GM19455 (cell line): ENCODE measurements at regions not wholly inside any gene's neighbourhood (a gene's known extent, or its start where the extent isn't known, plus 50 kb on each side); places are given as distances from the start of the nearest gene placed in this dataset.
A peak's percentile ranks its signal among the peaks of the same experiment; 100 is the strongest.
"Not testable (repeated sequence)": the region's sequence is repeated elsewhere in the genome, so short reads cannot be mapped to it uniquely, and the experiment has no call there.

Experiments
- ATAC-seq: cut with Tn5 transposase; IDR thresholded peaks from one replicate; pipeline ENCODE4 v1.9.1; 2021; ENCODE audit not compliant: unreplicated experiment

DNA sequence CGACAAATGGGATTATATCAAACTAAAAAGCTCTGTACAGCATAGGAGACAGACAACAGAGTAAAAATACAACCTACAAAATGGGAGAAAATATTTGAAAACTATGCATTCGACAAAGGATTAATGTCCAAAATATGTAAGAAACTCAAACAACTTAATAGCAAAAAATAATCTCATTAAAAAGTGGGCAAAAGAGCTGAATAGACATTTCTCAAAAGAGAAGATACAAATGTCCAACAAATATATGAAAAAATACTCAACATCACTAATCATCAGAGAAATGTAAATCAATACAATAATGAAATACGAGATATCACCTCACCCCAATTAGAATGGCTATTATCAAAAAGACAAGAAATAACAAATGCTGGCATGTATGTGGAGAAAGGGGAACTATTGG lies 272.9 kb downstream of the KLHL13 start:
- no peak for ATAC-seq

DNA sequence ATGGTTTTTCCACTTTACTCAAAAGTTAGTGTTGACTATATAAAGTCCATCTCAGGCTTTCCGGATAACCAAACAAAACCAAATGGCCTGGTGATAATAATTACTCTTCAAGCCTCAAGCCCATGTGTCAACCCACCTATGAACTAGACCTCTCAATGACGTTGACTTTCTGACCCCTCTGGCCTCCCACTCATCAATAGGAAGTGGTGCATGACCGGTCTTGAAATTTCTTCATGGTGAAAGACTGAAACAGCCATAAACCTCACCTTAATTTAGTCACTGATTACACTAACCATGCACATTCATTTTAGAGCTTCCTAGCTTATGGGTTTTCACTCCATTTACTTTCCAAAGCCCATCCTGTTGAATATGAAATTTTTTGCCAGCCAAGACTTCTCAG lies 276.0 kb downstream of the KLHL13 start:
- no peak for ATAC-seq

DNA sequence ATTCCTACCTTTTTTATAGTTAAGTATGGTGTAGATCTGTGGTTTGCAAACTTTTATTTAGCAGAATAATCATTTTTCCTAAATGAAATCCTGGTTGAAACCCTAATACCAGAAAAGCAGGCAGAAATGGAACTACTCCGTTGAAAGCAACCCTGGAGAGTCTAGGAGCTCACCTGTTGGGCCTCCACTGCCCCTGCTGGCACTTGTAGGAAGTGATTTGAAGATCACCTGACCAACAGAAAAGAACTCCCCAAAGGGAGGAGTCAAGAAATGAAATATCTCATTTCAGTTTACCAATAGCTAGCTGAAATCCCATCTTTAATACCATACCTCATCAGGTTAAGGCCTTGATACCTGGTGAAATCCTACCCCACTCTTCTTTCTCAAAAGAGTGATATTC lies 277.1 kb downstream of the KLHL13 start:
- no peak for ATAC-seq

DNA sequence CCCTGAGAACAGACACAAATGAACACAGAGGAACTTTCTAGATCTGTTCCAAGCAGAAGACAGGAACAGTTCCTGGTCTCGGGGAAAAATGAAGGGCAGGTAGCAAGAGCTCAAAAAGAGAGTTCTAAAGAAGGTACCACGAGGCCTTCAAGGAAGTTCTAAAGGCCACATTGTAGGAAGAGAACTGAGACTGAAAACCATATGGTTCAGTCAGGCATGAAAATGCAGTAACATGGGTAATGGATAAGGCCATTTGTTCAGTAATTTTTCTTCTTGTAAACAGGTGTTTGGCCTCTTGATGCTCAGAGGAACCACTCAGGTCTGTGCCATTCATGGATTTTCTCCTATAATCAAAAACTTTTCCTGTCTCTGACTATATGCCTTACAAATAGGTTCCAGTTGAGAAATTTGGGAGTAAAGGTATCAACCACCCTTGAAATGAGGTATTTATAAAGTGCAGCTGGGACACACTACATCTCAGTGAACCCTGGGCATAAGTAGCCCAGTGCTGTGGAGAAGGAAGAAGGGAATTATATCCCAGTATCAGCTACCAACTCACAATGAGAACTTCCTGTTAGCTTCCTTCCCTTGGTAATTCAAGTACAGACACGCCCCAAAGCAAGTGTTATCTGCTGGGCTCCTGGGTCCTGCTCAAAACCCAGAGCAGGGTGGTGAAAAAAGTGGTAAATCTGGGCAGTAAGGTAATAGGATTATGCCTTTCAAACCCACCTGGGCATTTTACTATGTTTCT lies 277.9 kb downstream of the KLHL13 start:
- no peak for ATAC-seq

DNA sequence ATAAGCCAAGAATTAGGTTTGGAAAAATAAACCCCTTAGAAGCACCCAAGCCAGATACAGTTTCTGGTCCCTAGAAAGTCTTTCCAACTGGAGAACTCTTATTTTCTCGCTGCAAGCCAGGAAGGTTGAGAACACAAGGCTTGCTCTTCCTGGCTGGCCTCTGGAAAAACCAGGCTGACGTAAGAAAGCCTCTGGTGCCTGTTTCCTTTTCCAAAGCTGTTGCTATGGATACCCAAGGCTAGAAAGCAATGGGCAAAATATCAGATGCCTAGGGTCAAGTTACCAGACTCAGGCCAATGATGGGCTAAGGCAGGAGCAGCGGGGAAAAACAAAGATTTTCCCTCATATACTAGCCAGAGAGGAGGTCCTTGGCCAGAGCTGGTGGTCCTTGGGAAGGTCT lies 281.6 kb downstream of the KLHL13 start:
- ATAC-seq: no peak

DNA sequence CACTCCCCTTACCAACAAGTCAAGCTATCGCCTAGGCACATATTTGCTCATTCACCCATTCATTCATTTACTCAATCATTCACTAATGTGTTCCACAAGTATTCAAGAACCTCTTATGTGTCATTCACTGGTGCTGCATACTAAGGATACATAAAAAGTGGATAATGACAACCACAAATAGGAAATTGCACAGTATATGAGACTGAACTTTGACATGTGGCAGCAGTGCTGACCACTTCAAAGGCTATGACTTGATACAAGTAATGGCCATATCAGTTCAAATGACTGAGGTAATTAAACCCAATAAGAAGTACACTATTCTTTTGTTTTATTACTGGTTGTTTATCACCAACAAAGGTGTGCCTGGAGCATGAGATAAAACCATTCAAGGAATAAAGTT lies 282.5 kb downstream of the KLHL13 start:
- no peak for ATAC-seq

DNA sequence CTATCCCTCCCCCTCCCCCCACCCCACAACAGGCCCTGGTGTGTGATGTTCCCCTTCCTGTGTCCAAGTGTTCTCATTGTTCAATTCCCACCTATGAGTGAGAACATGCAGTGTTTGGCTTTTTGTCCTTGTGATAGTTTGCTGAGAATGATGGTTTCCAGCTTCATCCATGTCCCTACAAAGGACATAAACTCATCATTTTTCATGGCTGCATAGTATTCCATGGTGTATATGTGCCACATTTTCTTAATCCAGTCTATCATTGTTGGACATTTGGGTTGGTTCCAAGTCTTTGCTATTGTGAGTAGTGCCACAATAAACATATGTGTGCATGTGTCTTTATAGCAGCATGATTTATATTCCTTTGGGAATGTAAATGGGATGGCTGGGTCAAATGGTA lies 295.1 kb downstream of the KLHL13 start:
- ATAC-seq: not testable (repeated sequence)

DNA sequence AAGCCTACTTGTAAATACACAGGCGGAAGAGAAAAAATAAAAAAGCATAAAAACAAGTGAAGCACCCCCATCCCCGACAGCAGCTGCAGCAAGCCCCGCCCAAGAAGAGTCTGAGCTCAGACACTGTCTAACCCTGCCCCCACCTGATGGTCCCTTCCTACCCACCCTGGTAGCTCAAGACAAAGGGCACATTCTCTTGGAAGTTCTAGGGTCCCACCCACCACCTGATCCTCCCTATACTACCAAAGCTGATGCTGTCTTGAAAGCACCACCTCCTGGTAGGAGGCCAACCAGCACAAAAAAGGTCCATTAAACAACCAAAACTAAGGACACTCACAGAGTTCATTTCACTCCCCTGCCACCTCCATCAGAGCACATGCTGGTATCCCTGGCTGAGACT lies 308.2 kb downstream of the KLHL13 start:
- ATAC-seq: no peak

DNA sequence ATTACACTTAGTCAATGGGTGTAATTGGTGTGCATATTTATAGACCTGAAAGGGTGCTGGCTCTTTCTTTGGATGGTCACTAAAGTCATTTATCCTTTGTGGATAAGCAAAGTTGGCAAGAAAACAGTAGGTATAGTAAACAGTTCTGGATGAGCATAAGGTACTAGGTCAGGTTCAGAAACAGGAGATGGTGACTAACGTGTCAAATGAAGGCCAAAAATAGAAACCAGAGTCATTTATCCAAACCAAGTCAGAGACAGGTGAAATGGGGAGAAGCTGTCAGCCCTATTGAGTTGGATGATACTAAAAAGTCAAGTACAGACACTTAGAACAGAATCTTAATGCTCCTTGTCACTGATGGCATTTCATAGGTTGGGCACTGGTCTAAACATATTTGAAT lies 313.1 kb downstream of the KLHL13 start:
- ATAC-seq: no peak

DNA sequence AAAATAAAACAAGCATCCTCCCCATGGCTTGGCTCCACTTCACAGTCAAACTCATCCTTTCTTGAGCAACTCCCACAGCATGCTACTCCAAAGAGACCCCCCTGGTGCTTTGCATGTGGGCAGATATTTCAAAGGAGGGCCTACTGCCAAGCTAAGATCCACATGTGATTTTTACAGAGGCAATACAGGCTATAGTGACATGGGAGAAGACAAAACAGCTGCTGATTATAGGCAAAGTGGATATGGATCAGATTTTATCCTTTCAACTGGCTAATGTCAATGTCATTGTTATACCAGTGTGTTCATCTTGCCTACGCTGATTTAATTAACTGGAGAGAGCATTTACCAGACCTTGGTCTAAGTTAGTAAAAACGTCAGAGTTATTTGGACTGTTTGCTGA lies 328.3 kb downstream of the KLHL13 start:
- no peak for ATAC-seq

DNA sequence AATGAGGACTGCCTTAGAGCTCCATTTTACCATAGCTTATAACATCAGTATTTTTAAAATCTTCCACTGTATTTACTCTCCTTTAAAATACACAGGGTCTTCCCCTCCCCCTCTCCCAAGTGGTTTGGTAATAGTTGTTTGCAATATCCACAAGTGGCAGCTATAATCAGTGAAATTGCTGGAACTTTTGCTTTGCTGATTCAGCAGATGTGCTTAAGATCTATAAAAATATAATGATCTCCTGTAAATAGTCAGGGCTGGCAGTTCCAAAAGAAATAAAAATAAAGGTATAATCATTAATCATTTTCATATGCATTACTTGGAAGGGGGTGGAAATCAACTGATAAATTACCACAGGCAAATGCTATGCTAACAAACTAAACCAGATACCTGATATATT lies 345.2 kb downstream of the KLHL13 start:
- ATAC-seq: no peak

DNA sequence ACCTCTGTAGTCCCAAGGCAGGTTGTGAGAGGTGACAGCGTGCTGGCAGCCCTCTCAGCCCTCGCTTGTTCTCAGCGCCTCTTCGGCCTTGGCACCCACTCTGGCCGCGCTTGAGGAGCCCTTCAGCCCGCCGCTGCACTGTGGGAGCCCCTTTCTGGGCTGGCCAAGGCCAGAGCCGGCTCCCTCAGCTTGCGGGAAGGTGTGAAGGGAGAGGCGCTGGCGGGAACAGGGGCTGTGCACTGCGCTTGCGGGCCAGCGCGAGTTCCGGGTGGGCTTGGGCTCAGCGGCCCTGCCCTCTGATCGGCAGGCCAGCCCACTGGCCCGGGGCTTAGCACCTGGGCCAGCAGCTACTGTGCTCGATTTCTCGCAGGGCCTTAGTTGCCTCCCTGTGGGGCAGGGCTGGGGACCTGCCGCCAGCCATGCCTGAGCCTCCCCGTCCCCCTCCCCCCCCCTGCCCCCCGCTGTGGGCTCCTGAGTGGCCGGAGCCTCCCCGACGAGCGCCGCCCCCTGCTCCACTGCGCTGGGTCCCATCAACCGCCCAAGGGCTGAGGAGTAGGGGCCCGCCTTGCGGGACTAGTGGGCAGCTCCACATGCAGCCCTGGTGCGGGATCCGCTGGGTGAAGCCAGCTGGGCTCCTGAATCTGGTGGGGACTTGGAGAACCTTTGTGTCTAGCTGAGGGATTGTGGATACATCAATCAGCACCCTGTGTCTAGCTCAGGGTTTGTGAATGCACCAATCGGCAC lies 347.6 kb downstream of the KLHL13 start:
- no peak for ATAC-seq

DNA sequence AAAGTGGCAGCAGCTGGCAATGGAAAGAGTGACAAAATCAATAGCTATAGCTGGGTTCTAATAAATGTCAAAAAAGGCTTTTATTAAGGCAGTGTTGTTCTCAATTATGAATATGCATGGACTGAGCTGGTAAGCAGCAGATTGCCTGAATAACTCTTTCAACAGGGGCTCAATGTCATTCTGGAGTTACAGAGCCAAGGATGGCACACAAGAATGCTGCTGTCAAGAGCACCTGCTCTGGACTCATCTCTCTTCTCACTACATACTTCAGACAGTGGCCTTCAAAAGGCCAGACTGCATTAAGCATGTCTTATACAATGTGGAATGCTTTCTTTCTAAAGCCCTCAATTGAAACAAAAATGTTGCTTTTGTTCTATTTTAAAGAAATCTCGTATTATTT lies 351.4 kb downstream of the KLHL13 start:
- no peak for ATAC-seq

DNA sequence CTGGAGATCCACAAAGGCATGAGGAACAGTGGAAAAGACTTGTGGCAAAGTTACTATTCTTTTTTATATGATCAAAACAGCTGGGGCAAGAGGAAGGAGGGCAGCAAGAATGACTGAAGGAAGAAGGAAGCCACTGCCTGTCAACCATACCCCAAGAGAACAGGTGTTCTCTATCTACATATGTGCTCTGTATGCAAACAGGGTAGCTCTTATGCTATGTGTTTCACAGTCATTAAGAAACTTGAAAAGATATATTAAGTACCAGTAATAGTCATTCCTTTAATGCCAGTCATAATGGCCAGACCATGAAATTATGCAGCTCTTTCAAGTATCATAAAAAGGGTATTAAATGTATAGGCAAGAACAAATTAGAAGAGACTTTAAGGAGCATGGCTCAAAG lies 363.9 kb downstream of the KLHL13 start:
- ATAC-seq: peak; percentile 86

DNA sequence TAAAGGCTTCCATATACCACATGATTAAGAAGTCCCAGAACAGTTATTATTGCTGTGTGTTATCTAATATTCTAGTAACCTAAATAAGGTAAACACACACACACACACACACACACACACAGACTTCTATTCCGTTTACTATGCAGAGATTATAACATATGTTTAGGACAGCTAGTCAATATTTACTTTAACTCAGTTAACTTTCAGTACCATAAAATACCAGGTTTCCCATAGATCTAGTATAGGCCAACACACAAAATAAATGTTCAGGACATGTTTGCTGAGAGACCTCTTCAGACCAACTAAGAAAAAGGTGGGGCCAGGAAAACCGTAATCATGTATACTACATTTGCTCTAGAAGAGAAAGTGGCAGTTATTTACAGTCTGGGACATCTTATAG lies 365.5 kb downstream of the KLHL13 start:
- ATAC-seq: no peak

DNA sequence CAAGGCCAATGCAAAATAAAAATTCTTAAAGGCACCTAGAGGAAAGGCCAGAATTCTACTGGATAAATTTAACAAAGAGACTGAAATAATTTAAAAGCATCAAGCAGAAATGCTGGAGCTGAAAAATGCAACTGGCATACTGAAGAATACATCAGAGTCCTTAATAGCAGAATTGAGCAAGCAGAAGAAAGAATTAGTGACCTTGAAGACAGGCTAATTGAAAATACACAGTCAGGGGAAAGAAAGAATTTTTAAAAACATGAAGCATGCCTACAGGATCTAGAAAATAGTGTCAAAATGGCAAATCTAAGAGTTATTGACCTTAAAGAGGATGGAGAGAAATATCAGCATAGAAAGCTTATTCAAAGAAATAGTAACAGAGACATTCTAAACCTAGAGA lies 371.7 kb downstream of the KLHL13 start:
- ATAC-seq: no peak

DNA sequence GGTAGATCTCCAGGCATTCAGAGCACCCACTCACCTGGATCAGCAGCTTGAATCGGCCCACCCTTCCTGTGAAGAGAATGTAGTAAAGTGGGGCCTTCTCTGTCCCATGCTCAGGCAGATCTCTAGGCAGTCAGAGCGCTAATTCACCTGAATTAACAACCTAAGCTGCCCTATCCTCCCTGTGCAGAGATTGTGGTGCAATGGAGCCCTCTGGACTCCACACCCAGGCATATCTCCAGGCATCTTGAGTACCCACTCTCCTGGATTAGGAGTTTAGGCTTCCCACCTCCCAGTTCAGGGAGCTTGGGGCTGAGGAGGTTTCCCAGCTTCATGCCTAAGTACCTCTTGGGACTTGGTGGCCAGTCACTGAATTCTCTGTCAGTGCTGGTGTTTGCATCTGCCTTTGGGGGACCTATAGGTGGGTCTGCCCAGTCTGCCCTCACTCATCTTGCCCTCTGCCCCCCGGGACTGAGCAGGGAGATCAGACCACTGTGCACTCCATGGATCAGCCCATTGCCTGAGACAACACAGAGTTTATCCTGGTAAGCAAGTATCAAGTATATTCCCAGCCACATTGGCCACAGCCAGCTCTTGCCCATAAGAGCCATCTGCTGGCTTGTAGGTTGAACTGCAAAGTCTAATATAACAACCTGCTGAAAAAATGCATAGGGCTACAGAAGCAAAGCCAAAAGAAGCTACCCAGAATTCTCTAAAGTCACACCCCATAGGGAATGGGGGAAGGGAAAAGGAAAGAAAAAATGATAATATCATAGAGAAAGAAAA lies 372.9 kb downstream of the KLHL13 start:
- no peak for ATAC-seq

DNA sequence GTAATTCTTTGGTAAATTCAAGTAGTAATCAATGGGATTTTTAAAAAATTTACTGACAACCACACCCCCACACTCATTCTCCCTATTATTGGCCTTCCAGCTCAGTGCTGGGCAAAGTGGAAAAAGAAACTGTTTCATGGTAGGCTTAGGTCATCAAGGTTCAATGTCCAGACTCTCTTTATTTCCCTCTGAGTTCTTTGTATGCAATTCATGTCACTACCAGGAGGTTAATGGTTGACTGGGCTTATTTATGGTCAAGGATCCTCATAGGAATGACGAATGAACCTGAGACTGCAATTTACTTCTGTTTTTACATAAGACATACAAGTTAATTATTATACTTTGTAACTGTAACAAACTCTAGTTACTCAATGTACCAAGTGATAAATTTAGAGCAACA lies 403.2 kb downstream of the KLHL13 start:
- no peak for ATAC-seq

DNA sequence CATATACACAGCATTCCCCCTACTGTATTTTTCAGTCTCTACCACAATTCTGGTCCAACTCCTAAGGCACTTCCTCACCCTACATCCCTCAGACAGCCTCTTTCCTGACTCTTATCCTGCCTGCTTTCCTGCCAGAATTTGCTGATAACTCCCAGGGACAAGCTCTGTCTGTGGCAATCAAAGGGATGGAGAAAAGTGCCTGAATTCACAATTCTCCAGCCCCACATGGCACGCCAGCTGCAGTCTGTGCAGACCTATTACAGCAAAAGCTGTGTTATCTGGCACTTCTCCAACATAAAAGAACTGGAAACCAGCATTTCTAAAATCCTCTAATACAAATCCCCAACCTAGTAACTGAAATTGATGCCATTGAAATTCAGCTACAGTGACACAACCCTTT lies 404.8 kb downstream of the KLHL13 start:
- ATAC-seq: no peak

DNA sequence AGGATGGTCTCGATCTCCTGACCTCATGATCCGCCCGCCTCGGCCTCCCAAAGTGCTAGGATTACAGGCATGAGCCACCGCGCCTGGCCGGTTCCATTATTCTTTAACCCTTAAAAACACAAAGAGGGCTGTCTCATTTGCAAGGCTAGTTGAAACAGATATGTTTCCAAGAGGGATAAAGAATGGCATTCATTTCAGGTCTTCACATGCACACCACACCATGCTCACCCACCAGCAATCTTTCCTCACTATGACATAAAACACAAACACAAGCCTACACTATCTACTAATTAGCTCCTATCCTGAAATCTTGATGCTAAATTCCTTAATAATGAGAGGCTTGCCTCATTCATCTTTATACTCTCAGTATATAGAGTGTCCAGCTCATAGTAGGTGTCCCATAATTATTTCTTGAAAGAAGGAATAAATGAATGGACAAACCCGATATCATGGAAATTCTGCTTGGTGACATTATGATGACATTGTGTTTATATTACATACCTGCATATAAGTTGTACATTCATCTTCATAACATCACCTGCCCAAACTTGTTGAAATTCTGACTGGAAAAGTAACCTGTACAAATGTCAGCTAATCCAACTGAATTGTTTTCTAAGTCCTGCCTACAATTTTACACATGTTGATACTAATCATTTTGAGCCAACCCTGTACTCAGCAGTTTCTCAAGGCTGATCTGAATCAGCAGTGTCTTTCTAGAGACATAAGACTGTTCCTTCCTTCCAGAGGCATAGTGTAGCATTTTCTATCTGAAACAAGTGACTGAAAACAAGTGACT lies 408.5 kb downstream of the KLHL13 start:
- ATAC-seq: no peak

DNA sequence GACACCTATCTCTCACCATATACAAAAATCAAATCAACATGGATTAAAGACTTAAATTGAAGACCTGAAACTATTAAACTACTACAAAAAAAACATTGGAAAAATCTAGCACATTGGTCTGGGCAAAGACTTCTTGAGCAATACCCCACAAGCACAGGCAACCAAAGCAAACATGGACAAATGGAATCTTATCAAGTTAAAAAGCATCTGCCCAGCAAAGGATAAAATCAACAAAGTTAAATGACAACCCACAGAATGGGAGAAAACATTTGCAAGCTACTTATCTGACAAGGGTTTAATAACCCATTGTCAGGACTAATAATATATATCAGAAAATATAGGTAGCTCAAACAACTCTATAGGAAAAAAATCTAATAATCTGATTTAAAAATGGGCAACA lies 415.6 kb downstream of the KLHL13 start:
- ATAC-seq: no peak
